ENCODE measurements at regions not wholly inside any gene's neighbourhood (a gene's known extent, or its start where the extent isn't known, plus 50 kb on each side); places are given as distances from the start of the nearest gene placed in this dataset.

- TF ChIP-seq POLR2A (IDR thresholded peaks at IDR 0.05; ENCODE audit: low read depth, low read length) (no peak), CTCF (IDR thresholded peaks at IDR 0.05; ENCODE audit: extremely low read depth in 1 of 2, insufficient read depth in 1 of 2, low read depth in 1 of 2, low read length in 2 of 2) (no peak), EZH2 (IDR thresholded peaks at IDR 0.05; ENCODE audit: borderline replicate concordance, low read depth, low read length, severe bottlenecking) (no peak), MYC (IDR thresholded peaks at IDR 0.05; ENCODE audit: low read depth, low read length) (no peak), POLR2AphosphoS5 (IDR thresholded peaks at IDR 0.05; ENCODE audit: insufficient read depth, low read depth, low read length) (no peak), FOS (IDR thresholded peaks at IDR 0.05; ENCODE audit: borderline replicate concordance, insufficient read depth, low read length) (no peak)
Observed at GRCh38 chr13:47112903-47113299, 216.0 kb upstream of the HTR2A start.
